LNCaP clone FGC (cell line): ENCODE measurements at regions not wholly inside any gene's neighbourhood (a gene's known extent, or its start where the extent isn't known, plus 50 kb on each side); places are given as distances from the start of the nearest gene placed in this dataset.

Experiments used
- DNase-seq: peaks from one replicate; pipeline ENCODE4 v3.0.0-alpha.2; 2011; ENCODE audit warnings: low read depth
- H3K4me3 ChIP-seq: 2 replicates; pipeline ENCODE4 v1.5.1; 2011; ENCODE audit warnings: mild to moderate bottlenecking, low read depth, low read length, control low read depth
- CTCF ChIP-seq: IDR thresholded peaks from 2 replicates; pipeline ENCODE4 v1.5.1; 2012; ENCODE audit warnings: mild to moderate bottlenecking; ENCODE audit not compliant: control insufficient read depth, insufficient read depth; ENCODE audit errors: extremely low read depth

DNA sequence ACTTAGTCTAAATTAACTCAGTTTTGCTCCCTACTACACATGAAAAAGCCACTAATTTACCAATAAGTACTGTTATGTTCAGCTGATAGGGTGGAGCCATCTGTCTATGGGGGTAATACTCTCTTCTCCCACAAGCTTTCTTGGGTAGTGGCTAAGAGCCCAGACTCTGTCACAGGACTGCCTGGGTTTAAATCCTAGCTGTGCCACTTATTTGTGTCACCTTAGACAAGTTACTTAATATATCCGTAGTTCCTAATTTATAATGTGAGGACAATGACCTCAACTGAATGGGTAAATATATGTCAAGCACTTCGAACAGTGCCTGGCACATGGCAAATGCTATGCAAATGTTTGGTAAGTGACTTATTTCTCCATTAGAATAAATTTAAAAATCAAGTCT is 185.6 kb downstream of the DACT1 start:
- no peak overlapping the region for H3K4me3 ChIP-seq
- DNase-seq: no peak
- TF ChIP-seq CTCF: no peak

- DNase-seq: no peak
- TF ChIP-seq CTCF: no peak
- no peak overlapping the region for H3K4me3 ChIP-seq
These were observed 186.3 kb downstream of the DACT1 start for GRCh38 chr14:58824106-58824505.

DNA sequence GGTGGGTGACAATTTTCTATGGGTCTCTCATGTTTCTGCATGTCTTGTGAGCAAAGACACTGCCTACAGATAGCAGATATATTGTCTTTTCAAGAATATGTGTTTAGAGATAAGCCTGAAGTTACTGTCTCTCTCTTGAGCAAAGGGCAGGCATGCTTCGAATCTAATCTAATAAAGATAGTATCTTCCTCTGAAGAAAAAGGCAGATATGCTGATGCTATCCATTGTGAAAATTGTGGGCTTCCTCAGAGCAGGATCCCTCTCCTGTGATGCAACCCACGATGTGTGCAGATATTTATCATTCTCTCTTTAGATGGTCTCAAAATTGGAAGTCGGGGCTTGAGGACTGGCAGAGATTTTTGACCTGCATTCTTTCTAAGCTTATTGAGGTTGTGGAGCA is 187.0 kb downstream of the DACT1 start:
- no peak for DNase-seq
- no peak overlapping the region for H3K4me3 ChIP-seq
- no peak for TF ChIP-seq CTCF

GRCh38 chr14:58825606-58826005 is 187.8 kb downstream of the DACT1 start:
- TF ChIP-seq CTCF: no peak
- no peak for DNase-seq
- no peak overlapping the region for H3K4me3 ChIP-seq

DNA sequence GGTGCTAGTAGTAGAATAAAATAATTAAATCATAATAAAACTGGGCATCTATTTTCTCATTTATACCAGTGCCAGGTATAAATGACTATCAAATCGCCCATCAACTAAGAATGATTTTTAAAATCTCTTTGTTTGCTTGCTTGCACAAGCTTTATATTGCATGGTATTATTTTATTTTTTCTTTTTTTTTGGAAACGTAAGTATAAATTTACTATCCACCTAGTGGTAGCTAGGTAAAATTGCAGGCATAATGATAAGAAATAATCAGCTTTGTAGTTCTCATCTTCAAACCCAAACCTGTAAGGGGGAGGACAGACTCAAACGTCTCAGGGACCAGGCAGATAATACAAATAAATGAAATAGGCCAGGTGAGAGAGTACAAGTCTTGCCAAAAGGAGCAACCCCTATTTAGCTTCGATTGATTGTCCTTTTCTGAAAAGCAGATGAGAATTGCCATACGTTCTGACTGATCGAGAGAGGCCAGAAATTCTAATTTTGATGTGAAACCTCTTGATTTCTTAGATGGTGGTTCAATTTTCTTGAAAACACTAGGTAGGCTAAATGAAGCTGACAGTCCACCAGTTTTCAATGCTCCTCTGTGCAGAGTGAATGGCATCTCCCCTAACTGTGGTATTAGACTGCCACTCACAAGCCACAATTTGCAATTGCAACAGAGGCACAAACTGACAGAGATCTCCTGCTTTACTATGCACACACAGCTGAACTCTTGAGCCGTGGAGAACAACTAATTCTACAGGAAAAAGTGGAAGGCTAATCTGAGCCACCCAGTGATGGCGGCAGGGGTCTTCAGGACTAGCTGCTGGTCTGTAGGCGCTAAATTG is 189.3 kb downstream of the DACT1 start:
- no peak overlapping the region for H3K4me3 ChIP-seq
- TF ChIP-seq CTCF: no peak
- DNase-seq: no peak

- DNase-seq: no peak
- no peak overlapping the region for H3K4me3 ChIP-seq
- TF ChIP-seq CTCF: no peak
These were observed 190.5 kb downstream of the DACT1 start for GRCh38 chr14:58828298-58828697.

DNA sequence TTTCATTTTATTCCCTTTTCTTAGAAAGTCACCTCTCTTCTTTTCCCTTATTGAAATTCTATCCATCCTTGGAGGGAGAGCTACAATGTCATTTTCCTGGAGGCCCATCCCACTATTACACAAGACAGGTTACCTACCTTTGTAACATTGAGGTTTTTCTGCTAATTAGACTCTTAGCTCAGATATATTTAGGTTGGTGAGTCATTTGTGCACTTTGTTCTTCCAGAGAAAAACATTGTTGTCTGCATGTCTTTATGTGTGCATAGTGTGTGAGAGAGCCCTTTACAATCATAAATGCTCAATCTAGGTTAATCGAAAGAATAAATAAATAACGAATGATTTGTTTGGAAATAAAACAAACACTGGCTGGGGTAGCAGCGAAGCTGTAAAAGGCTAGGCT is 191.8 kb downstream of the DACT1 start:
- no peak for TF ChIP-seq CTCF
- peak; percentile 4 for DNase-seq
- no peak overlapping the region for H3K4me3 ChIP-seq
